ENCODE measurements at regions not wholly inside any gene's neighbourhood (a gene's known extent, or its start where the extent isn't known, plus 50 kb on each side); places are given as distances from the start of the nearest gene placed in this dataset. TPM values are rescaled to one million over a fixed set of nuclear protein-coding genes. Genes with fewer than 3 reads are reported as not detected.
"Not testable (repeated sequence)": the region's sequence is repeated elsewhere in the genome, so short reads cannot be mapped to it uniquely, and the experiment has no call there.

- H3K27ac ChIP-seq; intact Hi-C loops (cut with DNase I); H3K9me3 ChIP-seq; H3K36me3 ChIP-seq; H3K4me1 ChIP-seq; DNase-seq (ENCODE audit: extremely low spot score in 2 of 2); H3K27me3 ChIP-seq; H3K4me3 ChIP-seq: not testable (repeated sequence)
Measured at GRCh38 chr5:62255551-62255950, 50.5 kb upstream of the KIF2A start.

GRCh38 chr5:62256161-62257019 is 49.6 kb upstream of the KIF2A start:
- no peaks in the 10 kb centered on the region for H3K27me3 ChIP-seq
- DNase-seq (ENCODE audit: extremely low spot score in 2 of 2): no peak
- no peaks in the 10 kb centered on the region for H3K4me1 ChIP-seq
- H3K36me3 ChIP-seq: no peaks in the 10 kb centered on the region
- no peak overlapping the region for H3K27ac ChIP-seq
- no peak overlapping the region for H3K4me3 ChIP-seq
- no peaks in the 10 kb centered on the region for H3K9me3 ChIP-seq
- TF ChIP-seq POLR2AphosphoS5 (IDR thresholded peaks at IDR 0.05; ENCODE audit: insufficient read depth in 1 of 2, low read depth in 1 of 2) (no peak), POLR2A (IDR thresholded peaks at IDR 0.05) (no peak), CTCF (IDR thresholded peaks at IDR 0.05) (no peak)
- intact Hi-C loops (cut with DNase I): no loop called here

Small RNA genes in the stretch of these regions (small RNA-seq; reads per million reads assigned to genes)
- gene RN7SKP157 (not detected), gene RNU6-913P (not detected)

Data from vagina (tissue), 2 donors.